ENCODE measurements at regions not wholly inside any gene's neighbourhood (a gene's known extent, or its start where the extent isn't known, plus 50 kb on each side); places are given as distances from the start of the nearest gene placed in this dataset.
"Not testable (repeated sequence)": the region's sequence is repeated elsewhere in the genome, so short reads cannot be mapped to it uniquely, and the experiment has no call there.

- no peak for DNase-seq
Measured at GRCh38 chr10:124160176-124160575, 66.8 kb upstream of the CHST15 start.

GRCh38 chr10:124159153-124159552, 65.8 kb upstream of the CHST15 start:
- DNase-seq: no peak

- DNase-seq: no peak
Measured at GRCh38 chr10:124158592-124158991, 65.2 kb upstream of the CHST15 start.

- DNase-seq: no peak
Measured at GRCh38 chr10:124157271-124157681, 63.9 kb upstream of the CHST15 start.

GRCh38 chr10:124156524-124157260, 63.3 kb upstream of the CHST15 start:
- DNase-seq: no peak

- no peak for DNase-seq
Measured at GRCh38 chr10:124155781-124156435, 62.5 kb upstream of the CHST15 start.

GRCh38 chr10:124153023-124153826, 59.8 kb upstream of the CHST15 start:
- DNase-seq: peak; percentile 68

GRCh38 chr10:124152139-124153022, 59.0 kb upstream of the CHST15 start:
- no peak for DNase-seq

GRCh38 chr10:124151466-124152095, 58.2 kb upstream of the CHST15 start:
- no peak for DNase-seq

GRCh38 chr10:124150807-124151417, 57.5 kb upstream of the CHST15 start:
- DNase-seq: no peak

GRCh38 chr10:124150189-124150806, 56.9 kb upstream of the CHST15 start:
- DNase-seq: no peak

- no peak for DNase-seq
Measured at GRCh38 chr10:124149189-124150042, 56.0 kb upstream of the CHST15 start.

- DNase-seq: not testable (repeated sequence)
Measured at GRCh38 chr10:124148509-124149188, 55.3 kb upstream of the CHST15 start.

GRCh38 chr10:124146483-124146882, 53.1 kb upstream of the CHST15 start:
- no peak for DNase-seq

GRCh38 chr10:124145109-124145870, 51.9 kb upstream of the CHST15 start:
- DNase-seq: no peak

- no peak for DNase-seq
Measured at GRCh38 chr10:124144536-124144935, 51.1 kb upstream of the CHST15 start.

- no peak for DNase-seq
Measured at GRCh38 chr10:124143721-124144120, 50.3 kb upstream of the CHST15 start.

All from activated CD4-positive, alpha-beta T cell treated with anti-CD3 and anti-CD28 coated beads, Interleukin-2, Interleukin-6, amounts not matched to agents 100 ng/mL and 50 ng/mL, durations not matched to agents 16 hours and 8 hours (primary cell).